Stimulated activated CD4-positive, alpha-beta T cell treated with anti-CD3 and anti-CD28 coated beads, Interleukin-15, amount 100 ng/mL, for 1 hour (primary cell): ENCODE measurements at regions not wholly inside any gene's neighbourhood (a gene's known extent, or its start where the extent isn't known, plus 50 kb on each side); places are given as distances from the start of the nearest gene placed in this dataset.

Experiments
- DNase-seq, 2 donors: peaks; one replicate each; pipeline ENCODE4 v3.0.0-alpha.2; 2020; ENCODE audit warnings: low read depth in 1 of 2, low spot score in 1 of 2

GRCh38 chr18:78900938-78901909 is 78.4 kb upstream of the SALL3 start:
- DNase-seq, result no peak

GRCh38 chr18:78901923-78902794 is 77.5 kb upstream of the SALL3 start:
- no peak for DNase-seq

- DNase-seq, result no peak
Measured at GRCh38 chr18:78902795-78903435, 76.7 kb upstream of the SALL3 start.

- no peak for DNase-seq
Measured at GRCh38 chr18:78903436-78904178, 76.0 kb upstream of the SALL3 start.

GRCh38 chr18:78904179-78904531 is 75.5 kb upstream of the SALL3 start:
- DNase-seq, result no peak

- no peak for DNase-seq
Measured at GRCh38 chr18:78905334-78905733, 74.3 kb upstream of the SALL3 start.

GRCh38 chr18:78906066-78906465 is 73.6 kb upstream of the SALL3 start:
- DNase-seq, result no peak

- DNase-seq, result no peak
Measured at GRCh38 chr18:78908462-78909260, 71.0 kb upstream of the SALL3 start.

GRCh38 chr18:78911751-78912283 is 67.8 kb upstream of the SALL3 start:
- DNase-seq, result no peak

GRCh38 chr18:78912336-78912735 is 67.3 kb upstream of the SALL3 start:
- DNase-seq, result no peak

- DNase-seq, result no peak
Measured at GRCh38 chr18:78912844-78913243, 66.8 kb upstream of the SALL3 start.

GRCh38 chr18:78913395-78913794 is 66.2 kb upstream of the SALL3 start:
- no peak for DNase-seq

- DNase-seq, result no peak
Measured at GRCh38 chr18:78913830-78914231, 65.8 kb upstream of the SALL3 start.

- DNase-seq, result no peak
Measured at GRCh38 chr18:78914249-78914935, 65.2 kb upstream of the SALL3 start.

- DNase-seq, result no peak
Measured at GRCh38 chr18:78915446-78916008, 64.1 kb upstream of the SALL3 start.

- DNase-seq, result no peak
Measured at GRCh38 chr18:78918707-78919106, 60.9 kb upstream of the SALL3 start.

GRCh38 chr18:78919956-78920355 is 59.7 kb upstream of the SALL3 start:
- no peak for DNase-seq

GRCh38 chr18:78920456-78921138 is 59.0 kb upstream of the SALL3 start:
- no peak for DNase-seq
